ENCODE measurements at regions not wholly inside any gene's neighbourhood (a gene's known extent, or its start where the extent isn't known, plus 50 kb on each side); places are given as distances from the start of the nearest gene placed in this dataset.

- no peaks in the 10 kb centered on the region for H4K20me1 ChIP-seq (ENCODE audit: insufficient read depth, low read length)
- no peak overlapping the region for H3K9ac ChIP-seq (ENCODE audit: low read length)
- no peak overlapping the region for H3K27ac ChIP-seq (ENCODE audit: low read depth, low read length, poor library complexity, severe bottlenecking)
- no peaks in the 10 kb centered on the region for H3K9me2 ChIP-seq (ENCODE audit: low read depth, low read length)
- H3K4me2 ChIP-seq (ENCODE audit: low read length): no peak overlapping the region
- no peak overlapping the region for H2AFZ ChIP-seq (ENCODE audit: low read length)
- H3K79me2 ChIP-seq (ENCODE audit: insufficient read depth, low read length): no peaks in the 10 kb centered on the region
- H3K4me3 ChIP-seq (ENCODE audit: low read depth, low read length, poor library complexity, severe bottlenecking): no peak overlapping the region
- H3K36me3 ChIP-seq (ENCODE audit: insufficient read depth, low read length): no peaks in the 10 kb centered on the region
- H3K4me1 ChIP-seq (ENCODE audit: insufficient read depth, low read length, severe bottlenecking): no peaks in the 10 kb centered on the region
- H3K9me3 ChIP-seq (ENCODE audit: low read length): no peaks in the 10 kb centered on the region
- TF ChIP-seq CTCF (IDR thresholded peaks at IDR 0.05; ENCODE audit: low read length): no peak
- no peak for TF ChIP-seq EZH2 (IDR thresholded peaks at IDR 0.05; ENCODE audit: borderline replicate concordance, low read length)
- no peaks in the 10 kb centered on the region for H3F3A ChIP-seq (ENCODE audit: insufficient read depth, low read length)
- no peaks in the 10 kb centered on the region for H3K27me3 ChIP-seq (ENCODE audit: insufficient read depth, low read length)
These were observed 260.8 kb upstream of the HABP2 start for GRCh38 chr10:113292086-113292485.

GRCh38 chr10:113292743-113293142, 260.1 kb upstream of the HABP2 start:
- Histone ChIP-seq H2AFZ (ENCODE audit: low read length) (no peak overlapping the region), H3K9ac (ENCODE audit: low read length) (no peak overlapping the region), H3K27ac (ENCODE audit: low read depth, low read length, poor library complexity, severe bottlenecking) (no peak overlapping the region), H3K27me3 (ENCODE audit: insufficient read depth, low read length) (no peaks in the 10 kb centered on the region), H3K79me2 (ENCODE audit: insufficient read depth, low read length) (no peaks in the 10 kb centered on the region), H3K4me3 (ENCODE audit: low read depth, low read length, poor library complexity, severe bottlenecking) (no peak overlapping the region), H3K36me3 (ENCODE audit: insufficient read depth, low read length) (no peaks in the 10 kb centered on the region), H3K9me2 (ENCODE audit: low read depth, low read length) (no peaks in the 10 kb centered on the region), H4K20me1 (ENCODE audit: insufficient read depth, low read length) (no peaks in the 10 kb centered on the region), H3K4me2 (ENCODE audit: low read length) (no peak overlapping the region), H3K4me1 (ENCODE audit: insufficient read depth, low read length, severe bottlenecking) (no peaks in the 10 kb centered on the region), H3F3A (ENCODE audit: insufficient read depth, low read length) (no peaks in the 10 kb centered on the region), H3K9me3 (ENCODE audit: low read length) (no peaks in the 10 kb centered on the region)
- TF ChIP-seq EZH2 (IDR thresholded peaks at IDR 0.05; ENCODE audit: borderline replicate concordance, low read length) (no peak), CTCF (IDR thresholded peaks at IDR 0.05; ENCODE audit: low read length) (no peak)

- TF ChIP-seq CTCF (IDR thresholded peaks at IDR 0.05; ENCODE audit: low read length) (no peak), EZH2 (IDR thresholded peaks at IDR 0.05; ENCODE audit: borderline replicate concordance, low read length) (no peak)
- Histone ChIP-seq H4K20me1 (ENCODE audit: insufficient read depth, low read length) (no peaks in the 10 kb centered on the region), H2AFZ (ENCODE audit: low read length) (no peak overlapping the region), H3K4me3 (ENCODE audit: low read depth, low read length, poor library complexity, severe bottlenecking) (no peak overlapping the region), H3K9me3 (ENCODE audit: low read length) (no peaks in the 10 kb centered on the region), H3K9ac (ENCODE audit: low read length) (no peak overlapping the region), H3K79me2 (ENCODE audit: insufficient read depth, low read length) (no peaks in the 10 kb centered on the region), H3K9me2 (ENCODE audit: low read depth, low read length) (no peaks in the 10 kb centered on the region), H3K36me3 (ENCODE audit: insufficient read depth, low read length) (no peaks in the 10 kb centered on the region), H3K27ac (ENCODE audit: low read depth, low read length, poor library complexity, severe bottlenecking) (no peak overlapping the region), H3K27me3 (ENCODE audit: insufficient read depth, low read length) (no peaks in the 10 kb centered on the region), H3K4me2 (ENCODE audit: low read length) (no peak overlapping the region), H3K4me1 (ENCODE audit: insufficient read depth, low read length, severe bottlenecking) (no peaks in the 10 kb centered on the region), H3F3A (ENCODE audit: insufficient read depth, low read length) (no peaks in the 10 kb centered on the region)
These were observed 259.7 kb upstream of the HABP2 start for GRCh38 chr10:113293167-113293566.

Measured in OCI-LY1 (cell line).